Muscle of arm (tissue), 1 donor: ENCODE measurements at regions not wholly inside any gene's neighbourhood (a gene's known extent, or its start where the extent isn't known, plus 50 kb on each side); places are given as distances from the start of the nearest gene placed in this dataset.

Experiments used
- DNase-seq: peaks from one replicate; pipeline ENCODE4 v3.0.0-alpha.2; 2013

DNA sequence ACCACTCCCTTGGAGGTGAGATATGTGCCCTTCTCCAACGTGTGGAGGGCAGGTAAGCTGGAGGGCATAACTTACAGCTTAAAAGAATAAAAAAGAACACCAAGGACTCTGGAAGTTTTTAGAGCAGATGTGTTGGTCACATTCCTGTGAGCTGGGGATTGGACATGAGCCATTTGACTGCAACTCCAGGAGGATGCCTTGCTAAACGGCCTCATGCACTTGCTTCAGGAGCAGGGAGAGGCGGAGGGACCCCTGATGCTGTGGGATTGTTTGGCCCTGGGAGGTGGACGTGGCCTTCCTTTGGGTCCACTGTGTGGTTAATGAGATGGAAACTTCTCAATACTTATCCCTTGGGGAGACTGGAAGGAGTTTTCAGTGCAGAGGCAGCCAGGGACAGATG, 185.6 kb downstream of the RHOU start:
- DNase-seq: peak; percentile 53

DNA sequence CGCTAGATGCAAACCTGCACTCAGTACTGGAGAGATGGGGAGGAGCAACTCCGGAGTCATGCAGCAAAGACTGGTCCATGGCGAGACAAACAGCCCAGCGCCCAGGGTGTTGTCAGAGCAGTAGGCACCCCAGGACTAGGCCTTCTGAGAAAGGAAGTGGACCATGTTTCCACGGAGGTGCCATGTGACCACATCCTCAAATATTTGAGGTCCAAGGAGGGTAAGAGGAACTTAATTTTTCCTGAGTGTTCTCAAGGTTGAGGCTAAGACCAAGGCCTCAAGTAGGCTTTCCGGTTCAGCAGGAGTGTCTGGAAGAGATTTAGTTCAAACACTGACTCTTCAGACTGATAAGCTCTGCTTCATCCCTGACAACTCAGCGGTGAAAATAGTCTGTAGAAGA, 186.2 kb downstream of the RHOU start:
- no peak for DNase-seq

DNA sequence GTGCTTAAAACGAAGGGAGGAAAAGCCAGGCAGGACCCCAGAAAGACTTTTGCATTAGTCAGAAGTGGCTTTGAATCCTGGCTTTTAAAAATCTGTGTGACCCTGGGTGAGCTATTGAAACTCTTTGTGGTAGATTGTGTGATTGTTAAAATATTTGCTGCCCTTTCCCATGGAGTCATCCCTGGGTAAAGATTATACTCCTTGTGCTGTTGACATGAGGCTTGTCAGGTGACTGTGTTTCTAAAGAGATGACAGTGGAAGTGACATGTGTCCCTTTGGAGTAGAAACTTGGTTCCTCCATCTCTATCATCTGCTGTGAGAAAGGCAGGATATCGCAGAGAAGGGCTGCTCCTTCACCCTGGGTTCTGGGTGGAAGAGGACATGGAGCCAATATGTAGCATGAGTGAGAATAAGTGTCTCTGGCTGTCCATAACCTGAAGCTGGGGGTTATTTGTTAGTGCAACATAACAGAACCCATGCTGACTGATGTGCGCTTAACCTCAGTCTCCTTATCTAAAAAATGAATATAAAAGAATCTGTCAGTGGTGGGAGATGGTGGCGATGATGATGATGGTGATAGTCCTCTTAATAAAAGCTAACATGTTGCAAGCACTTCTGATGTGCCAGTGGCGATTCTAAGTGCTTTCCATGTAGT, 187.6 kb downstream of the RHOU start:
- DNase-seq: no peak

DNA sequence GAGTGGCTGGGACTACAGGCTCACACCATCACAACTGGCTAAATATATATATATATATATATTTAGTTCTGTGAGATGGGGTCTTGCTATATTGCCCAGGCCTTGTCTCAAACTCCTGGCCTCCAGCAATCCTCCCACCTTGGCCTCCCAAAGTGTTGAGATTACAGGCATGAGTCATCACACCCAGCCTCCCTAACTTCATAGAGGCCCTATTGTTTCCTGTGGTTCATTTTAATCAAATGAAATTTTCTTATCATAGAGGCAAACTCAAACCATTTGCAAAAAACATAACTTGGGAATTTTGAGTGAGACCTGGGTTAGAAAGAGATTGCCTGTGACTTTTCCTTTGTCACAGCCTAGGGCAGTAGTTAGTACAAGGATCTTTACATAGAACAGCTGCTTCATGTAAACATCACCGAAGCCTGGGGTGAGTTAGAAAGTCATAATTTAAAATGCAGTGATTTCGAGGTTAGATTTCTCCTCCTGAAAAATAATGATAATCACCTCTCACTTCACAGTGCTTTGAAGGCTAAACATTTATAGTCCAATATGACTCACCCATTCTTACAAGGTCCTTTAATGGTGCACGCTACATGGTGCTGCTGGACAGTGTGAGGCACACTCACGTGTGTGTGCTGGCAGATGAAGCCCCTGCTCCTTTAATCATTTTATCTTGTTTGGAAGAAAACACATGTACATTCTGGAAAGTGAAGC, 188.9 kb downstream of the RHOU start:
- no peak for DNase-seq

DNA sequence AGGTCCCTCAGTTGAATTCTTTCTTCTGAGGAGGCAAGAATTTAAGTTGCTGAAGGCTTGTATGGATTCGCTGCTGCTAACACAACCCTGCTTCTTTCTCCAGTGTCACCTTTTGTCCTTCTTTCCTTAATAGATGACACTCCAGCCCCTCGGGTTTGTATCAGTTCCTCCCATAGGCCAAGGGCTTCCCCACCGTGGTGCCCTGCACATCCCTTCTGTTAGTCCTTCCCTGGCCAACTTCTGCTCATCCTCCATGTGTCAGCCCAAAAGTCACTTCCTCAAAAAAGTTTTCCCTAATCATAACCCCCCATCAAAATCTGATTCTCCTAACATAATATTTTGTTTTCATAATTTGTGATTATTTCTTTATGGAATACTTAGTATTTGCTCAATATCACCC, 190.4 kb downstream of the RHOU start:
- no peak for DNase-seq

DNA sequence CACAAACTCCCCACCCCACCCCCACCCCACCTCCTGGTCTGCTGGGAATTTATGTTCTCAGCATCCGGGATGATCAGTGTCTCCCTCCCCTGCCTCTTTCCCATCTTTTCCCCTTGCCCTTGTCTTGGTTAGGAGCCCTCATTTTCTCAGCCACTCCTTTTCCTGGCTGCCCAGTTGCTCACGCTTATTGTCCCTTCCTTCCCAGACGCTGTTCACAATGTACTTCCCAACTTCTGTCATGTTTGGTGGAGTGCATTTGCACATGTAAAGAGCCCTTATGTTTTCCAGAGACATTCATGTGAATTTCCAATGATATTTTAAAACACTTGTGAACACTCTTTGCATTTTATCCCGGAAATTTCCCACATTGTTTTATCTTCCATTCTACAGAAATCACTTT, 192.1 kb downstream of the RHOU start:
- DNase-seq: no peak

DNA sequence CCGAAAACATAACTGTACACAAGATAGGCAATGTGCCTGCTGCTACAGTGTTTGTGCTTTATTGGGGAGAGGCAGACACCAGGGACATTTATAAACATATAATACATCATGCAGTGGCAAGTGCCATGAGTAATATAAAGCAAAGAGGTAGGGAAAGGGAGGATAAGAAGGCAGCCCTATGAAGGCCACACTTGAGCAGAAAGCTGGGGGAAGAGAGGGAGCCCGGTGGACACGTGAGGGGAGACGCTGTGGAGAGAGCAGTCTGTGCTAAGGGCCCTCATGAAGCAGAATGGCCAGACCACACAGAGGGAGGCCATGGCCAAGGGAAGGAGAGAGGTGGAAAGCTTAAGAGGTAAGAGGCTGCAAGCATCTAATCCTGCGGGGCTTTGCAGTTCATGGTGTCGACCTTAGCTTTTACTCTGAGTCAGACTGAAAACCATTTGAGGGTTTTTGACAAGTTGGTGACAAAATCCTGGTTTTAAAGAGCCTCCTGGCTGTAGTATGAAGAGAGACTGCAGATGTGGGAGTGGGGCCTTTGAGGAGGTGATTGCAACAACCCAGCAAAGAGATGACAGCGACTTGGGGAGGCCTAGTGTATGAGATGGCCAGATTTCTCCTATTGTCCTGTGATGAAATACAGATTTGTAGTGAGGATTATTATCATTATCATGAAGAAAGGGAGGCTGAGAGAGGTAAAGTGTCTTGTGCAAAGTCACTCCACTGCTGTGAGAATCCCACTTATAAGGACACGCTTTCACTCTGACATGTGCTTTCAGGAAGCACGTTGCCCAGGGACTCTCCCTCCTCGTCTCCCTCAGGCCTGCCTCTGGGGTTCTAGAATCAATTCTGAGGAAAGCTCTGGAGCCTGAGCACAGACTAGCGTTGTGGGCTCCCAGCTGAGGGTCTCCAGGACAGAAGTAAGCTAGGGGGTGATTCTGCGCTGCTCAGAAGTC, 192.9 kb downstream of the RHOU start:
- DNase-seq: no peak

DNA sequence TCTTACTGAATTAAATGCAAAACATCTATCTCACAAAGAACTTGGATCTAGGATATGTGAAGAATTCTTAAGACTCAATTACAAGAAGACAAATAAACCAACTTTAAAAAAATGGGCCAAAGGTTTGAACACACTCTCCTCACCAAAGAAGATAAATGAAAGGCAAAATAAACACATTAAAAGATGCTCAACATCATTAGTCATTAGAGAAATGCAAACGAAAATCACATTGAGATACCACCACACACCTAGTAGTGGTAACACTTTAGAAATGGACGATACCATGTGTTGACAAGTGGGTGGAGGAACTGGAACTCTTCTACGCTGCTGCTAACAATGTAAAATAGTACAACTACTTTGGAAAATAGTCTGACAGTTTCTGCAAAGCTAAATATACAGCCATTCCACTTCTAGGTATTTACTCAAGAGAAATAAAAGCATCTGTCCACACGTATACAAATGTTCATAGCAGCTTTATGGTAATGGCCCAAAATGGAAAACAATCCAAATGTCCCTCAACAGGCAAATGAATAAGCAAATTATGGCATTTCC, 194.3 kb downstream of the RHOU start:
- DNase-seq: no peak

DNA sequence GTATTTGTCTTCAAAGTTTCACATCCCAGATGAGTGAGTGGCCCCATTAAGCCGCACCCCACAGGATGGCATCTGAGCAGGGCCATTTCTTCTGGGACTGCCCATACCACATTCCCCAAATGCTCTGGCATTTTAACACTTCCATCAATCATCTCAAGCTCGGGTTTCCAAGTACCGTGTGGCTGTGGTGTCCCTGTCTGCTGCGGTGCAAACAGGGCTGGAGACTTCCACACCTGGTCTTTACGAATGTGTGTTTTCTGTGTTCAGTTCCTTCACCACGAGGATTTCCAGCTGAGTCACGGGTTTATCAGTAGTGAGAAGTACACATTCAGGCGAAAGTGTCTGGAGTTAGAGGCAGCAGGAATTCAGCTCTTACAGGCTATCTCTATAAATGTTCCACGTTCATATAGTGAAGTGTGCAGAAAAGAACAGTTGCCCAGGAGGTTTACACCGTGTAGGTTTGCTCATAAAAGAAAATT, 195.2 kb downstream of the RHOU start:
- no peak for DNase-seq

DNA sequence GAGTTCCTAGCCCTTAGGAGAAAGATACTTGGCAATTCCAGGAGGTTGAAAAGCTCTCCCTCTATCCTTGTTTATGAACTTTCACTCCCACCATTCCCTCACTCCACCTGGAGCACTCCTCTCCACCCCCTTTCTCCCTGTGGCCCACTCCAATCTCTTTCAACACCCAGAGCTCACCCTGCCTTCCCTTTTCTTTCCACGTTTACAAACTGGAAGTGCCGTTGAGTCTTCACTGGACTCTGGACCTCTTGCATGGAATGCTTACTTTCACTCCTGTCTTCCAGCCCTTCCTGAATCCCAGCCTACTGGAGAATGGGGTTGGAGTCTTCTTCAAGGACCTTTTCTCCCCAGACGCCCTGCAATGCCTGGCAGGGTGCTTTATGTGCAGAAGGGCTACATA, 198.5 kb downstream of the RHOU start:
- DNase-seq: no peak

DNA sequence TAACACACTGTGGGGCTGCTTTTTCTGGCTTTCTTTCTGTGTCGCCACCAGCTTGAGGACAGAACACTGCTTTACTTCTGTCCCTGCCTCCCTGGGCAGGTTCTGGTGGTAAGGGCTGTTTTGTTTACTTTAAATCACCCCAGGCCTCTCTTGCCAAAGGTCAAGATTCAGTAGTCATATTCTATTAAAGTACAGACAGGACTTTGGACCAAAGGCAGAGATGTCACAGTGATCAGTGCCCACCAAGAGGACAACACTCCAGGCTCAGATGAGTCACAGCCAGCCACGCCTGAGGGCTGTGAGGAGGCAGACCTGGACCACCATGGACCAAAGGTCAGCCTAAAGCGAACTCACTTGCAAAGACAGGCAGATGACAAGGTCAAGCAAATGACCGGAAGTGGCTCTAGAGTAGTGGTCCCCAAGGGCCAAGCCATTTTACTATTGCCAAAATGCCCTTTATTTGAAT, 200.0 kb downstream of the RHOU start:
- DNase-seq: no peak

DNA sequence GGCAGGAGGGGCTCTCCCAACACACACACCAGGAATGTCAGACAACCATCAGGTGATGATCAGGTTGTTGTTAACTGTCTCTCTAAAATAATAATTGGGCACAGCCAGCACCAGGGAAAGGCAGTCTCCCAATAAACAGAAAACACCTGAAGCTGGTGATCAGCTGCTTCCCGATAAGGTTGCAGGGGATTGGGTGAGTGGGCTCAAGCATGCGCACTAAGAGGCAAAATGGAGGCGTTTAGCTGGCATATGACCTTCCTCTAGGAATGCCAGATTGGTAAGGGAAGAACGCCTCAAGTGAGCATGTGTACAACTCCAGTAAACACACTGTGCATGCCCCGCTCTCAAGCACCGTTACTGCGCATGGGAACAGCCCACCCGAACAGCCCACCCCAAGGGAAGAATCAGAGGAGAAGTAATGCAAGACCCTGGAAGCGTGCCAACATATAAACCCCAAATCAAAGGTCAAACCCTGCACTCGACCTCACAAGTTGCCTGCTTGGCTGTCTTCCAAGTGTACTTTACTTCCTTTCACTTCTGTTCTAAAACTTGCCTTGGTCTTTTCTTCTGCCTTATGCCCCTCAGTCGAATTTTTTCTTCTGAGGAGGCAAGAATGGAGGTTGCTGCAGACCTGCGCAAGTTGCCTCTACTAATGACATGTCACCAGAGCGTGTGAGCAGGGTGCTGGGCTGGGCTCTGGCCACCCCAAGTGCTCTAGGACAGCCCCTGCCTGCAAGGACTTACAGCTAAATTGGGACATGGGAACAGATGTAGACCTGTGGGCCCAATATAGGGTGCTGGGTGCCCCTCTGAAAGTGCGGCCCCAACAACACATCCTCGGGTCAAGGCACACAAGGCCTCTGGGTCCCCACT, 200.8 kb downstream of the RHOU start:
- no peak for DNase-seq

DNA sequence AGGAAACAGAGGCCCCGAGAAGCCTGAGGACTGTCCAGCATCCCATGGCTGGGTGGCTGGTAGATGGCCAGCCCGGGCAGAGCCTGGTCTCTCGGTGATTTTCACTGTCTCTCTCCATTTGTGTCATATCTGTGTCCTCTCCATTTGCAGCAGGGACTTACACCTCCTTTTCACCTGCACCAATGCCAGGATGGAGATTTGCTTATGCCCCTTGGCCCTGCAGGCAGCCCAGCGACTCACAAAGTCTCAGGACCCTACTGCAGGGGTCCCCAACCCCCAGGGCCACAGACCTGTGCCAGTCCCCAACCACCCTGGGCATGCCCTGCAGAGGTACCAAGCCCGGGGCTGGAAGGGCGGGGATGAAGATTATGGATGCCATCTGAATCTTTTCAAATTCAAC, 201.6 kb downstream of the RHOU start:
- no peak for DNase-seq

DNA sequence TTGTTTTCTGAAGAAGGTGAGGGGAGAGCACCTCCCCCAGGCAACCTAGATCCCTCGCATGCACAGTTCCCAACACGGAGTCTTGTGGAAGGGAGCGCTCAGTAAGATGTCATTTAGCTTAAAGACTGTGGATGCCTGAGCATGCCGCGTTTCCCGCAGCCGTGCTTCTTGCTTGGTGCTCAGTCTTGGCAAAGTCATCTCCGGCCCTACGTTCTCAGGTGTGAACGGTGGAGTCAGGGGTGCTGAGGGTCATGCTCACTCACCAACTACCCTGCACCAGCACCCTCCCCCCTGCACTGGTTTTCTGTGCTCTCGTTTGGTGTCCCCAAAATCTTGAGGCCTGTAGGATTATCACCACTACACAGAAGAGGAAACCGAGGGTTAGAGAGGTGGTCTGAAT, 202.1 kb downstream of the RHOU start:
- no peak for DNase-seq

DNA sequence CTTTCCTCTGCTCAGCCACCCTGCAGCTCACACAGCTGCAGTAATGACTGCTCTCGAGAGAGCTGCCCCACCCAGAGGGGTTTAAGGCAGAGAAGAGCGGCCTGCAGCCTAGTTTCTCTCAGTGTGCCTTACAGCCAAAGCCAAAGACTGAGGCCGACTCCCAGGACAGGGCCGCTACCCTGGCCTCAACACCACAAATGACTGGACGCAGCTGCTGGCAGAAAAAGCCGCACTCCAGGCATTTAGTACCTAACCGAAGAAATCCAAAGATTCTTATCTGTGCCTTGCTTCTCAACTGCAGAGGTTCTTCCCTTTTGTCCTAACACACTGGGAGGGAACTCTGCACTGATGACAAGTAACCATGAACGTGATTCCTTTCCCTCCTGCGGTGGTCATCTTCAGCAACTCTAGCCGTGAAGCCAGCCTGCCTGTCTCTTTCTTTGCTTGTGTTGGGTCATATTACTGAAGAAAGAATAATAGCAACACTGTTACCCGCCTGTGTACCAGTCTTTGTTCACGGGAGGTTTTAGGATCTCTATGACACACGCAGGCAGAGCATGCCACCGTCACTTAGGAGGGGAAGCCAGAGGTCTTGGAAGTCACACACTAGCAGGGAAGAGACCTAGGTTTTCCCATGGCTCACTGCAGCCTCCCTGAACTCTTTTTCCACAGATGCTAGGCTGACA, 202.7 kb downstream of the RHOU start:
- no peak for DNase-seq

DNA sequence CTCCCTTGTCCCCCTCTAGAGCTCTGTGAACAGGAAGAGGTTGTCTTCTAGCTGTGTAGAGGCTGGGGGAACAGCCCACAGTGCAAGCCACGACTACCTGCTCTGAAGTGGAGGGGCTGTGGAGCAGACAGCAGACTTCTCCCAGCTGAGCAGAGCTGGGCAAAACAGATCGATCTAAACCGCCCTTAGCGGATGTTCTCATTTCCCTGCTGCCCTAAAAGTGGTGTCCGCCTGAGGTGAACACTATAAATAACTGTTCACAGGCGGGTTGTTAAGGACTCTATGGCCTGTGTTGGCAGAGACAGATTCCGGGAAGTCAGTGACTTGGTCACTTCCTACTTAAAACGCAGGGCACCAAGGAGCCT, 203.2 kb downstream of the RHOU start:
- peak; percentile 38 for DNase-seq

DNA sequence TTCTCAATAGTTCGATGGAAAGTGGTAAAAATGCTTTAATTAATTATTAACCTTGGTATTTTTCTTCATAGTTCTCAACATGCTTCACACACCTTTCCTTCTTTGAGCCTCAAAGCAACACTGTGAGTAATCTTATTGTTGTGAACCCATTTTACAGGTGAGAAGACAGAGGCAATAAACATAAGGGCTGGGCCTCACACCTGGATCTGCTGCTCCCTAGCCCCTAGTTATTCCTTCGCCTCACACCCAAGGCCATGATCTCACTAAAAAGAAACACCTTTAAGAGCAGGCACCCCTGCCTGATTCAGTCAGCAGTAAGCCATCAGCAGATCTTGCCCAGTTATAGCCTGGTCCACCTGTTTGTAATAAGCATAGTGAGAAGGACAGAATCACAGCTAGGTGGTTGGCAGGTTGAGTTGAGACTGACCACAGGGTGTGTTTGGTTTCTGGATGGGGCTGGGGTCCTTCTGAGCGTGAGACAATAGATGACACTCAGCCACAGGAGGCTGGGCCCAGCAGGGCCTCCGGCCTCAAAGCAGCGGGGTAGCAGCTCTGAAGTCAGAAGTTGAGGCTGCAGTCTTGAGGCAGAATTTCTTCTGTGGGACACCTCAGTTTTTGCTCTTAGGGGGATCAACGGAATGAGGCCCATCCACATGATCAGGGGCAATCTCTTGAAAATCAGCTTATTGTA, 203.9 kb downstream of the RHOU start:
- no peak for DNase-seq

DNA sequence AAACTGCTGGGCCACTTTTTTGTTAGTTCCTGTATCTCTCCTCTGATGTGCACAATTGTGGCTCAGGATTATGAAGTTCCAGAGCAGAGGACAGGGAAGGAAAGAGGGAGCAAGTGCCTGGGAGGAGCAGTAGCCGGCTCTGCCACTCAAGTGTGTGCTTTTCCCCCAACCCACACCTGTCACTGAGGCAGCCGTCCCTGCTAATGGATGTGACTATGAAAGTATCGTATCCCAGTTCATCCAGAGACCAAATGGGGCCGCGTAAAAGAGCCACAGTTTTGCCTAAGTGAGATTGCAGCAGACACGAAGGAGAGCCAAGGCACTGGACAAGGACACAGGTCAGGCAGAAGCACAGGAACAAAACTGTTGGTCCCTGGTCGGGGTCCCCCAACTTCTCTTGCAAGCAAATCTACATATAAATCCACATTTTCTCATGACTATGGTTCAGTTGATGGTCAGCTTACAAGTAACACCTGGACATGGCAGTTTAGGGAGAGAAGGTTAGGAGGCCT, 204.7 kb downstream of the RHOU start:
- no peak for DNase-seq

DNA sequence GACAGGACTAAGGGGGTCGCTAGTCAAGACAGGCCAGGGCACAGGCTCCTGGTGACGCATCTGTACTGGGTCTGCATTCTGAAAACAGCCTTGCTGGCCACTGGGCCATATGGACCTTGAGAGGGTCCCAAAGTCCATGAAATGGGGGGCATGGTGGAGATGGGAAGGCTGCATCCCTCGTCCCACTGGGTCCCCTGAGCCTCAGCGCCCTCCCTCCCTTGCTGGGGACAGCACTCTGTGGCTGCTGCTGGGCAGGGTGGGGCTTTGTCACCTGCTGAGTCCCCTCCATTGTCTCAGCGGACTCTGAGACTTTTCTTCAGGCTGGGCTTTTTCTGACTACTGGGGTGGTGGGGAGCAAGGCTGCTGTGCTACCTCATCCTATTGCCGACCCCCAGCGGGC, 205.2 kb downstream of the RHOU start:
- no peak for DNase-seq

DNA sequence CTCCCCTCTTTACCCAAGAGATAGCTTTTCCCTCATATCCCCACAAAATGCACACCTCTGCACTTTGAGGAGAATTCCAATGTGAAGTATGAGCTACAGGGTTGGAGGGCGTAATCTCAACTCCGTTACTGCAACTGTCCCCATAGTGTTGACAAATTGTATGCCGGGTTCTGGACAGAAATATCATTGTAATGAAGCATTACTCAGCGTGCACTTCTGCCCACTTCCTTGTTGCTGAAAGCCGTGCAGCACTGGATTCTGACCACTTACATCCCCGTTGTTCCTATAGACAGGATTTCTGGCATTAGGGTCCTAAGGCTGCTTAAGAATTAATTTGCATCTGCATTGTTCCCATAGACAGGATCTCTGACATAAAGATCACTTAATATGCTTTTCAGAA, 205.6 kb downstream of the RHOU start:
- no peak for DNase-seq
